Ishikawa (cell line): ENCODE measurements at regions not wholly inside any gene's neighbourhood (a gene's known extent, or its start where the extent isn't known, plus 50 kb on each side); places are given as distances from the start of the nearest gene placed in this dataset.

Source experiments
- CREB1 ChIP-seq: IDR thresholded peaks from 2 replicates; pipeline ENCODE4 v1.6.1; 2012; ENCODE audit warnings: low read depth
- EGR1 ChIP-seq: IDR thresholded peaks from 2 replicates; pipeline ENCODE4 v1.6.1; 2012
- MAX ChIP-seq: IDR thresholded peaks from 2 replicates; pipeline ENCODE4 v1.6.1; 2012
- NFIC ChIP-seq: IDR thresholded peaks from 2 replicates; pipeline ENCODE4 v1.6.1; 2012
- ZBTB7A ChIP-seq: IDR thresholded peaks from 2 replicates; pipeline ENCODE4 v1.6.1; 2012; ENCODE audit warnings: low read depth

- TF ChIP-seq NFIC = no peak
- TF ChIP-seq EGR1 = no peak
- TF ChIP-seq ZBTB7A = no peak
- no peak for TF ChIP-seq CREB1
- TF ChIP-seq MAX = no peak
Observed at GRCh38 chr11:86747801-86748200, 52.5 kb upstream of the PRSS23 start.
